Peyer's patch (tissue), 4 donors: ENCODE measurements at regions not wholly inside any gene's neighbourhood (a gene's known extent, or its start where the extent isn't known, plus 50 kb on each side); places are given as distances from the start of the nearest gene placed in this dataset.
A peak's percentile ranks its signal among the peaks of the same experiment; 100 is the strongest.

Experiments used
- DNase-seq, 3 donors: peaks; one replicate each; pipeline ENCODE4 v3.0.0-alpha.2; 2017 to 2019
- H3K27ac ChIP-seq, 4 donors: fragments of 200-600 bp; sonication (generic); one replicate each; pipeline ENCODE4 v1.5.1; 2016 to 2019
- H3K27me3 ChIP-seq, 2 donors: fragments of 200-600 bp; sonication (generic); one replicate each; pipeline ENCODE4 v1.5.1; 2019
- H3K36me3 ChIP-seq, 3 donors: fragments of 200-600 bp; sonication (generic); one replicate each; pipeline ENCODE4 v1.5.1; 2016 to 2019
- H3K4me1 ChIP-seq, 4 donors: fragments of 200-600 bp; sonication (generic); one replicate each; pipeline ENCODE4 v1.5.1; 2016 to 2019
- H3K4me3 ChIP-seq, 4 donors: fragments of 200-600 bp; sonication (generic); 1 replicate in 3 of 4; 2 replicates in 1 of 4; pipeline ENCODE4 v1.5.1; 2016 to 2019; ENCODE audit warnings: mild to moderate bottlenecking in 1 of 4
- H3K9me3 ChIP-seq, 4 donors: fragments of 200-600 bp; sonication (generic); one replicate each; pipeline ENCODE4 v1.5.1; 2016 to 2019; ENCODE audit warnings: mild to moderate bottlenecking in 1 of 4
- POLR2A ChIP-seq, 2 donors: fragments of 450-650 bp; IDR thresholded peaks; one replicate each; pipeline ENCODE4 v1.5.1; 2017; ENCODE audit warnings: antibody characterized with exemption in 2 of 2, mild to moderate bottlenecking in 2 of 2, moderate library complexity in 2 of 2
- TF ChIP-seq, protein P1 (sequence below), 6 experiments: fragments of 450-650 bp in 4 of 6; fragments of 200-600 bp in 2 of 6; sonication (generic) in 1 of 6; IDR thresholded peaks; one replicate each; pipeline ENCODE4 v1.5.1; 2017 to 2019; ENCODE audit warnings: antibody characterized with exemption in 6 of 6, mild to moderate bottlenecking in 3 of 6, moderate library complexity in 1 of 6

DNA sequence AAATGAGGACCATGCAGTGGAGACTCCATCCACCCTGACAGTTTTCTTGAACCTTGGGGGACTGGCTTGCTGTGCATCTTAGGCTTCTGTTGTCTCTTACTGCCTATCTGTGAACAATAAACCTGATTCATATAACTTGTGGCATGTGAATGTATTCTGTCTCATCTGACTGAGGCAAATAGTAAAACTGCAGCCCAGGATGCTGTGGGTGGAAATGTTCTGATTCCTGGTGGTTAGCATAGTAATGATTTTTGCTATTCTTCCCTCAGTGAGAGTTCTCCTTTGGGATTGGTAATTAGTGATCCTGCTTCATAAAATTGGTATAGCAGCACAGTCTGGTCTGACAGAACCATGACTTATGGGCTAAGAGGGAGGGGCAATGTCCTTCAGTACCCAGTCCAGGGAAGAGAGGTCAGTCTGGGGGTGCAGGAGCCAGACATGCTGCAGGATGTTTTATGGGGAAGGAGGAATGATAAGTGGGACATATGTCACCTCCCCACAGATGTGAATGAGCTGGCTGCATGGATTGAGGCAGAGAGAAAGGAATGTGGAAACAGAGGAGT, 147.1 kb downstream of the OR2B2 start:
- Histone ChIP-seq H3K27ac (no peak overlapping the region), H3K4me1 (no peaks in the 10 kb centered on the region), H3K4me3 (no peak overlapping the region), H3K27me3 (no peaks in the 10 kb centered on the region), H3K9me3 (no peaks in the 10 kb centered on the region), H3K36me3 (no peaks in the 10 kb centered on the region)
- DNase-seq = no peak
- TF ChIP-seq, protein P1, sequence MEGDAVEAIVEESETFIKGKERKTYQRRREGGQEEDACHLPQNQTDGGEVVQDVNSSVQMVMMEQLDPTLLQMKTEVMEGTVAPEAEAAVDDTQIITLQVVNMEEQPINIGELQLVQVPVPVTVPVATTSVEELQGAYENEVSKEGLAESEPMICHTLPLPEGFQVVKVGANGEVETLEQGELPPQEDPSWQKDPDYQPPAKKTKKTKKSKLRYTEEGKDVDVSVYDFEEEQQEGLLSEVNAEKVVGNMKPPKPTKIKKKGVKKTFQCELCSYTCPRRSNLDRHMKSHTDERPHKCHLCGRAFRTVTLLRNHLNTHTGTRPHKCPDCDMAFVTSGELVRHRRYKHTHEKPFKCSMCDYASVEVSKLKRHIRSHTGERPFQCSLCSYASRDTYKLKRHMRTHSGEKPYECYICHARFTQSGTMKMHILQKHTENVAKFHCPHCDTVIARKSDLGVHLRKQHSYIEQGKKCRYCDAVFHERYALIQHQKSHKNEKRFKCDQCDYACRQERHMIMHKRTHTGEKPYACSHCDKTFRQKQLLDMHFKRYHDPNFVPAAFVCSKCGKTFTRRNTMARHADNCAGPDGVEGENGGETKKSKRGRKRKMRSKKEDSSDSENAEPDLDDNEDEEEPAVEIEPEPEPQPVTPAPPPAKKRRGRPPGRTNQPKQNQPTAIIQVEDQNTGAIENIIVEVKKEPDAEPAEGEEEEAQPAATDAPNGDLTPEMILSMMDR (IDR thresholded peaks at IDR 0.05) = no peak
- TF ChIP-seq POLR2A (IDR thresholded peaks at IDR 0.05) = no peak

DNA sequence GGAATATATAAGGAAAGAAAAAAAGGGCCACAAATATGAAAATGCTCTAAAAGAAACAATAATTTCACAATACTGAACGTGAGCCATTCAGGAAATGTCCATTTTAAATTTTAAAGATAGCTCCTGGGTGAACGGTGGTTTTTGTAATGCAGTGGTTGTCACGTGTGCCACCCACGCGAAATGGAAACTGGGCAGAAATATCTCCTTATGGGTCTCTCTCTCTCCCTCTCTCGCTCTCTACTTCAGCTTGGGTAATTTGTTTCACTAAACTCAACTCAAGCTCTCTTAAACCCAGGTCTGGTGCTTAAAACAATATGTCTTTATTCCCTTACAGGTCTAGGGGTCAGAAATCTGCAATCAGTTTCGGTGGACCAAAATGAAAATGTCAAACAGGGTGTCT, 150.8 kb downstream of the OR2B2 start:
- no peak overlapping the region for H3K27ac ChIP-seq
- no peak for DNase-seq
- H3K27me3 ChIP-seq = no peaks in the 10 kb centered on the region
- no peak overlapping the region for H3K4me3 ChIP-seq
- H3K9me3 ChIP-seq = no peaks in the 10 kb centered on the region
- no peak for TF ChIP-seq POLR2A (IDR thresholded peaks at IDR 0.05)
- TF ChIP-seq, protein P1 (IDR thresholded peaks at IDR 0.05) = no peak
- H3K36me3 ChIP-seq = no peaks in the 10 kb centered on the region
- no peaks in the 10 kb centered on the region for H3K4me1 ChIP-seq

DNA sequence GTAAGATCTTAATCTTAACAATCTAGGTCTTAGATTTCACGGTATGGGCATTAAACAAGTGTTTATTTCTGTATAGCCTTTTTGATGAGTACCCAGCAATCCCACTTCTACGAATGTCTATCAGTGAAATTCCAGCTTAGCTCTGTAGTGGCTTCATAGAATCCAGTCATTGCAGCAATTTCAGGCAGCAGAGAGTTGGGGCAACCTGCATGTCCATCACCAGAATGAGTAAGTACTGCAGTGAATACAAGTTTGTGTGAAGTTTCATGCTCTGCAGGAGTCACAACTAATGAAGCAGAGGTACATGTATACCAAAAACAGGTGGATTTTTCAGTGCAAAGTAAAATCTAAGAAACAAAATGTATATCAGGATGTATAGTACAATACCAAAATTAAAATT, 151.7 kb downstream of the OR2B2 start:
- TF ChIP-seq, protein P1 (IDR thresholded peaks at IDR 0.05) = no peak
- H3K27ac ChIP-seq = no peak overlapping the region
- no peaks in the 10 kb centered on the region for H3K36me3 ChIP-seq
- H3K9me3 ChIP-seq = no peaks in the 10 kb centered on the region
- H3K4me1 ChIP-seq = no peaks in the 10 kb centered on the region
- H3K27me3 ChIP-seq = no peaks in the 10 kb centered on the region
- no peak for DNase-seq
- H3K4me3 ChIP-seq = no peak overlapping the region

DNA sequence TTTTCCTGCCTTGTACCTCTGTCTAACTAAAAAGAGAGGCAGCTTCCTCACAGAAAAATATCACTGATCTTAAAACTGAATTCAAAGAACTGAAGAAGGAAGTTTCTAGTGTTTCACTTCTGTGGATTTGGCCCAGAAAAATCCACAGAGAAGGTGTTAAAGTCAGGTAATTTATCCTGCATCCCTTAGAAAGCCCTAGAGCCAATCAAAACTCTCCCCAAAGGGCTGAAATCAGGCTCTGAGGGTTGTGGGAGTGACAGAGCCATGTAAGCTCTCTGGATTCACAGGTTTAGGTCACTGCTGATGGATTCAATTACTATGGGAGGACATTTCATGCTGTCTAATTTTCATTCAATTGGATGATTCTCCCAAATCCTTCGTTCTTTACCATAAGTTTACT, 152.3 kb downstream of the OR2B2 start:
- H3K27ac ChIP-seq = no peak overlapping the region
- H3K27me3 ChIP-seq = no peaks in the 10 kb centered on the region
- H3K9me3 ChIP-seq = no peaks in the 10 kb centered on the region
- TF ChIP-seq, protein P1 (IDR thresholded peaks at IDR 0.05) = no peak
- TF ChIP-seq POLR2A (IDR thresholded peaks at IDR 0.05) = no peak
- H3K4me1 ChIP-seq = no peaks in the 10 kb centered on the region
- H3K4me3 ChIP-seq = no peak overlapping the region
- H3K36me3 ChIP-seq = no peaks in the 10 kb centered on the region
- DNase-seq = no peak

DNA sequence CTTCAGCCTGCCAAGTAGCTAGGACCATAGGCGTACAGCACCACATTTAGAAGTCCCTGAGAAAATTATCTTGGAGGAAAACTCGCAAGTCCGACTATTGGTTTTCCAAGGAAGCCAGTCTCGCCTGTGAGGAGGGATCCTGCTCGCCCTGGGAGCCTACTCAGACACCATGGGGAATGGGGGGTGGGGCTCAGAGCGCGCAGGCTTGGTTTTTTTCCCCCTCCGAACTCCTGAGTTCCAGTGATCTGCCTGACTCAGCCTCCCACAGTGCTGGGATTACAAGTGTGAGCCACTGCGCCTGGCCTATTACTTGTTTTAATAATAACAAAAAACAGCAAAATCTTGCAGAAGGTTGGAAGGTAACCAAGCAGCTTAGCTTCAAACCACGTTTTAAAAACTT, 153.7 kb downstream of the OR2B2 start:
- DNase-seq = no peak
- H3K4me1 ChIP-seq = no peaks in the 10 kb centered on the region
- H3K9me3 ChIP-seq = no peaks in the 10 kb centered on the region
- no peak overlapping the region for H3K27ac ChIP-seq
- H3K4me3 ChIP-seq = no peak overlapping the region
- H3K36me3 ChIP-seq = no peaks in the 10 kb centered on the region
- H3K27me3 ChIP-seq = no peaks in the 10 kb centered on the region
- no peak for TF ChIP-seq POLR2A (IDR thresholded peaks at IDR 0.05)
- TF ChIP-seq, protein P1 (IDR thresholded peaks at IDR 0.05) = no peak

DNA sequence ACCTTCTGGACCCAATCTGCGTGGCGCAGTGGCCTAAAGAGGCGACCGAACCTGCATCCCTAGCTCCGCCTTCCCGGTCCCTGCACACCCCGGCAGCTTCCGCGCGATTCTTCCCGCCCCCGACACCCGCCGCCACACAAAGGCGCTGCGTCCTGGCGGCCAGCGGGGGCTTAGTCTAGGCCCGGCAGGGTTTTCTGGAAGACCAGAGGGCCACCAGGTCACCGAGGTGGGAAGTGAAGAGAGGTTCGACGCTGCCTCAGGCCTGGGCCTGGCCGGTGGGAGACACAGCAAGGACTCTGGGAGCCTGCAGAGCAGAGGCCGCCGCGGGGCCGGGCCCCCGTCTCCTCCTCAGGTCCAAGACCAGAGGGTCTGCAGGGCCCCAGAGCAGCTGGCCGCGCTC, 154.9 kb downstream of the OR2B2 start:
- Histone ChIP-seq H3K4me3 (peak overlapping the region; percentile 38 to 56 (median 48)), H3K27ac (peak overlapping the region in 1 of 4 donors; percentile 55), H3K4me1 (no peaks in the 10 kb centered on the region), H3K36me3 (no peaks in the 10 kb centered on the region), H3K9me3 (no peaks in the 10 kb centered on the region), H3K27me3 (no peaks in the 10 kb centered on the region)
- TF ChIP-seq, protein P1 (IDR thresholded peaks at IDR 0.05) = peak in 1 of 6 experiments; percentile 4
- no peak for TF ChIP-seq POLR2A (IDR thresholded peaks at IDR 0.05)
- peak; percentile 53 to 75 (median 74) for DNase-seq
